Upper lobe of left lung (tissue), 4 donors: ENCODE measurements at regions not wholly inside any gene's neighbourhood (a gene's known extent, or its start where the extent isn't known, plus 50 kb on each side); places are given as distances from the start of the nearest gene placed in this dataset.

Experiments
- CTCF ChIP-seq, 6 experiments: fragments of 450-650 bp in 4 of 6; fragments of 200-600 bp in 2 of 6; sonication (generic) in 2 of 6; IDR thresholded peaks; one replicate each; pipeline ENCODE4 v1.5.1; 2016 to 2019; ENCODE audit warnings: antibody characterized with exemption in 6 of 6
- POLR2AphosphoS5 ChIP-seq, 2 donors: sonication (generic); formaldehyde crosslinking; IDR thresholded peaks; one replicate each; pipeline ENCODE4 v1.5.1; 2017; ENCODE audit warnings: antibody characterized with exemption in 2 of 2

GRCh38 chr7:25386311-25386744 lies 158.0 kb upstream of the NPVF start:
- TF ChIP-seq CTCF (IDR thresholded peaks at IDR 0.05) (no peak), POLR2AphosphoS5 (IDR thresholded peaks at IDR 0.05) (no peak)
